ENCODE measurements at regions not wholly inside any gene's neighbourhood (a gene's known extent, or its start where the extent isn't known, plus 50 kb on each side); places are given as distances from the start of the nearest gene placed in this dataset.

- Mint-ChIP-seq H3K27ac (no peak overlapping the region), H3K9me3 (no peaks in the 10 kb centered on the region), H3K36me3 (ENCODE audit: low read depth) (no peaks in the 10 kb centered on the region), H3K4me3 (no peak overlapping the region), H3K27me3 (no peaks in the 10 kb centered on the region), H3K4me1 (ENCODE audit: low read depth) (no peaks in the 10 kb centered on the region)
- ChIA-PET POLR2A (no interaction called here), CTCF (no interaction called here)
- no peak for DNase-seq
- intact Hi-C loops (cut with micrococcal nuclease) = no loop called here
- TF ChIP-seq CTCF (IDR thresholded peaks at IDR 0.05) = no peak
- ATAC-seq = no peak
Observed at GRCh38 chr7:15851201-15851600, 164.7 kb upstream of the MEOX2 start.

GRCh38 chr7:15848901-15849300 lies 162.4 kb upstream of the MEOX2 start:
- Mint-ChIP-seq H3K27me3 (no peaks in the 10 kb centered on the region), H3K27ac (no peak overlapping the region), H3K36me3 (ENCODE audit: low read depth) (no peaks in the 10 kb centered on the region), H3K4me1 (ENCODE audit: low read depth) (no peaks in the 10 kb centered on the region), H3K9me3 (no peaks in the 10 kb centered on the region), H3K4me3 (no peak overlapping the region)
- DNase-seq (no peak), ATAC-seq (no peak)
- ChIA-PET POLR2A (no interaction called here), CTCF (interaction anchor here (0.6 kb wide), 1 partner anchor 14 kb away, joined by 3 read pairs; no protein-coding TSS in a partner anchor)
- no peak for TF ChIP-seq CTCF (IDR thresholded peaks at IDR 0.05)
- intact Hi-C loops (cut with micrococcal nuclease) = no loop called here

GRCh38 chr7:15848362-15848761 lies 161.9 kb upstream of the MEOX2 start:
- H3K4me1 Mint-ChIP-seq (ENCODE audit: low read depth) = no peaks in the 10 kb centered on the region
- no peak overlapping the region for H3K27ac Mint-ChIP-seq
- no peaks in the 10 kb centered on the region for H3K27me3 Mint-ChIP-seq
- no peak overlapping the region for H3K4me3 Mint-ChIP-seq
- intact Hi-C loops (cut with micrococcal nuclease) = no loop called here
- H3K9me3 Mint-ChIP-seq = no peaks in the 10 kb centered on the region
- ChIA-PET POLR2A (no interaction called here), CTCF (interaction anchor here (0.6 kb wide), 1 partner anchor 14 kb away, joined by 3 read pairs; no protein-coding TSS in a partner anchor)
- ATAC-seq = no peak
- TF ChIP-seq CTCF (IDR thresholded peaks at IDR 0.05) = no peak
- no peaks in the 10 kb centered on the region for H3K36me3 Mint-ChIP-seq (ENCODE audit: low read depth)
- DNase-seq = no peak

- H3K36me3 Mint-ChIP-seq (ENCODE audit: low read depth) = no peaks in the 10 kb centered on the region
- DNase-seq = no peak
- H3K27ac Mint-ChIP-seq = no peak overlapping the region
- TF ChIP-seq CTCF (IDR thresholded peaks at IDR 0.05) = no peak
- intact Hi-C loops (cut with micrococcal nuclease) = no loop called here
- CTCF ChIA-PET = no interaction called here
- no peak overlapping the region for H3K4me3 Mint-ChIP-seq
- no peaks in the 10 kb centered on the region for H3K27me3 Mint-ChIP-seq
- POLR2A ChIA-PET = no interaction called here
- H3K4me1 Mint-ChIP-seq (ENCODE audit: low read depth) = no peaks in the 10 kb centered on the region
- no peaks in the 10 kb centered on the region for H3K9me3 Mint-ChIP-seq
- no peak for ATAC-seq
Observed at GRCh38 chr7:15845868-15846267, 159.4 kb upstream of the MEOX2 start.

- intact Hi-C loops (cut with micrococcal nuclease) = no loop called here
- ChIA-PET POLR2A (no interaction called here), CTCF (no interaction called here)
- Mint-ChIP-seq H3K9me3 (no peaks in the 10 kb centered on the region), H3K27ac (no peak overlapping the region), H3K4me3 (no peak overlapping the region), H3K4me1 (ENCODE audit: low read depth) (no peaks in the 10 kb centered on the region), H3K27me3 (no peaks in the 10 kb centered on the region), H3K36me3 (ENCODE audit: low read depth) (no peaks in the 10 kb centered on the region)
- TF ChIP-seq CTCF (IDR thresholded peaks at IDR 0.05) = no peak
- DNase-seq (no peak), ATAC-seq (no peak)
Observed at GRCh38 chr7:15845461-15845860, 159.0 kb upstream of the MEOX2 start.
